ENCODE measurements at regions not wholly inside any gene's neighbourhood (a gene's known extent, or its start where the extent isn't known, plus 50 kb on each side); places are given as distances from the start of the nearest gene placed in this dataset.

DNA sequence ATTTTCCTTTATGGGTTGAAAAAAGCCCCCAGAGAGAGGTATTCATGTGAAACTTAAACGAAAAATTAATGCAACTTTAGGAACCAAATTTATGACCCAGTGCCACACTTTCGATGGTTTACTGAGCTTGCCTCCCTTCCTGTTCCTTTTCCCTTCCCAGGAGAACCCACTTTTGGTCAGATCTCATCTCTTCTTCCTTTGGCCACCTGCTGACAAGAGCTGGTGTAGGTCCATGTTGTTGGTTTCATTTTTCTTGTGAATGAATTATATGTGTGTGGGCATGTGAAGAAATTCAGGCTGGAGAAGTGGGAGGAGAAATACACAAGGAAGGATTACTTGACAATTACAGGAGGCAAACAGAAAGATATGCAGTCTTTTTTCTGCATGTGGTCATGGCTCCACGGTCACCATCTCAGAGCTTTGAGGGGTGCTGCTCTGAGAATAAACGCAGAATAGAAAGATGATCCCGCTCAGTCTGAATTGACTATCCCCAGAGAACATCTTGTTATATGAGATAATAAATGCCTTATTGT is 111.3 kb upstream of the TCF4 start:
- Histone ChIP-seq H3K27me3 (ENCODE audit: insufficient read depth, low read length) (no peaks in the 10 kb centered on the region; the same call in 1 of the 2 replicates), H4K20me1 (ENCODE audit: control insufficient read depth, insufficient read depth, insufficient read length) (no peaks in the 10 kb centered on the region), H2BK12ac (ENCODE audit: insufficient read length, low read depth, low read length) (no peak overlapping the region), H3K9me3 (ENCODE audit: control insufficient read depth, low read depth, low read length) (no peaks in the 10 kb centered on the region), H2BK20ac (ENCODE audit: low read depth, low read length, poor library complexity, severe bottlenecking) (no peak overlapping the region), H2AFZ (ENCODE audit: low read length) (no peak overlapping the region), H3K18ac (ENCODE audit: insufficient read length, low read depth, low read length) (no peak overlapping the region), H3K4ac (ENCODE audit: low read depth, low read length) (no peak overlapping the region), H3K14ac (ENCODE audit: insufficient read depth, low read length) (no peak overlapping the region), H4K5ac (ENCODE audit: insufficient read length, low read depth, low read length) (no peak overlapping the region), H4K8ac (replicated peaks; ENCODE audit: insufficient read length, low read depth, low read length) (no peak overlapping the region), H3K56ac (ENCODE audit: insufficient read length, low read depth, low read length) (no peak overlapping the region), H3K23ac (ENCODE audit: insufficient read length, low read depth, low read length) (no peak overlapping the region), H2BK15ac (ENCODE audit: low read depth, low read length) (no peak overlapping the region), H3K79me1 (ENCODE audit: insufficient read depth, low read depth, low read length, poor library complexity, severe bottlenecking) (no peaks in the 10 kb centered on the region), H3K4me1 (ENCODE audit: insufficient read depth, low read length) (no peaks in the 10 kb centered on the region), H3K23me2 (ENCODE audit: insufficient read length, low read depth, low read length, poor library complexity, severe bottlenecking) (no peaks in the 10 kb centered on the region), H3K27ac (ENCODE audit: insufficient read length, low read depth, low read length) (no peak overlapping the region), H2BK120ac (ENCODE audit: low read depth, low read length, poor library complexity, severe bottlenecking) (no peak overlapping the region), H3K79me2 (ENCODE audit: insufficient read depth, low read length) (no peaks in the 10 kb centered on the region), H2BK5ac (ENCODE audit: insufficient read length, low read length) (no peak overlapping the region), H3K4me2 (ENCODE audit: insufficient read depth, insufficient read length, low read length) (no peak overlapping the region), H3T11ph (ENCODE audit: low read length) (no peak overlapping the region), H2AK5ac (ENCODE audit: insufficient read length, low read length) (no peak overlapping the region), H4K91ac (ENCODE audit: insufficient read length, low read depth, low read length) (no peak overlapping the region), H3K9ac (ENCODE audit: extremely low read depth, insufficient read length, low read length) (no peak overlapping the region)
- Mint-ChIP-seq H3K27me3 (ENCODE audit: low read depth) (no peaks in the 10 kb centered on the region), H3K9me3 (peaks cover 0 to 4% of the 10 kb centered on the region in 2 experiments; a peak in 3 of 5 replicates), H3K4me3 (no peak overlapping the region), H3K27ac (no peak overlapping the region), H3K4me1 (no peaks in the 10 kb centered on the region), H3K36me3 (ENCODE audit: insufficient read depth in 1 of 3, low read depth in 3 of 3) (peaks cover 0 to 9% (median 0%) of the 10 kb centered on the region in 3 experiments; a peak in 3 of 7 replicates)
- TF ChIP-seq, protein P1, sequence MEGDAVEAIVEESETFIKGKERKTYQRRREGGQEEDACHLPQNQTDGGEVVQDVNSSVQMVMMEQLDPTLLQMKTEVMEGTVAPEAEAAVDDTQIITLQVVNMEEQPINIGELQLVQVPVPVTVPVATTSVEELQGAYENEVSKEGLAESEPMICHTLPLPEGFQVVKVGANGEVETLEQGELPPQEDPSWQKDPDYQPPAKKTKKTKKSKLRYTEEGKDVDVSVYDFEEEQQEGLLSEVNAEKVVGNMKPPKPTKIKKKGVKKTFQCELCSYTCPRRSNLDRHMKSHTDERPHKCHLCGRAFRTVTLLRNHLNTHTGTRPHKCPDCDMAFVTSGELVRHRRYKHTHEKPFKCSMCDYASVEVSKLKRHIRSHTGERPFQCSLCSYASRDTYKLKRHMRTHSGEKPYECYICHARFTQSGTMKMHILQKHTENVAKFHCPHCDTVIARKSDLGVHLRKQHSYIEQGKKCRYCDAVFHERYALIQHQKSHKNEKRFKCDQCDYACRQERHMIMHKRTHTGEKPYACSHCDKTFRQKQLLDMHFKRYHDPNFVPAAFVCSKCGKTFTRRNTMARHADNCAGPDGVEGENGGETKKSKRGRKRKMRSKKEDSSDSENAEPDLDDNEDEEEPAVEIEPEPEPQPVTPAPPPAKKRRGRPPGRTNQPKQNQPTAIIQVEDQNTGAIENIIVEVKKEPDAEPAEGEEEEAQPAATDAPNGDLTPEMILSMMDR (conservative IDR thresholded peaks at IDR 0.05): no peak
- no peak for DNase-seq
- WGBS (ENCODE audit: extremely low coverage, insufficient read length, low lambda C conversion rate): no CpG with 5 or more reads among the region's 5 CpGs
